Testis (tissue), 2 donors: ENCODE measurements at regions not wholly inside any gene's neighbourhood (a gene's known extent, or its start where the extent isn't known, plus 50 kb on each side); places are given as distances from the start of the nearest gene placed in this dataset.

Source experiments
- DNase-seq: peaks from one replicate; pipeline ENCODE4 v3.0.0-alpha.2; 2019
- H3K27ac ChIP-seq, 2 donors: fragments of 200-600 bp; sonication (generic); one replicate each; pipeline ENCODE4 v1.5.1; 2019
- H3K27me3 ChIP-seq: fragments of 200-600 bp; sonication (generic); one replicate; pipeline ENCODE4 v1.5.1; 2019
- H3K36me3 ChIP-seq: fragments of 200-600 bp; sonication (generic); one replicate; pipeline ENCODE4 v1.5.1; 2017; ENCODE audit warnings: low read depth; ENCODE audit errors: missing control alignments
- H3K4me1 ChIP-seq: fragments of 200-600 bp; sonication (generic); one replicate; pipeline ENCODE4 v1.5.1; 2019
- H3K4me3 ChIP-seq, 2 donors: fragments of 200-600 bp; sonication (generic); one replicate each; pipeline ENCODE4 v1.5.1; 2017 to 2019
- H3K9me3 ChIP-seq: fragments of 200-600 bp; sonication (generic); one replicate; pipeline ENCODE4 v1.5.1; 2017
- CTCF ChIP-seq, 3 experiments: fragments of 450-650 bp in 2 of 3; fragments of 200-600 bp in 1 of 3; sonication (generic) in 1 of 3; IDR thresholded peaks; one replicate each; pipeline ENCODE4 v1.5.1; 2016 to 2019; ENCODE audit warnings: antibody characterized with exemption in 3 of 3, mild to moderate bottlenecking in 2 of 3, moderate library complexity in 1 of 3
- POLR2A ChIP-seq: fragments of 450-650 bp; IDR thresholded peaks from one replicate; pipeline ENCODE4 v1.6.1; 2017; ENCODE audit warnings: antibody characterized with exemption, mild to moderate bottlenecking, moderate library complexity
- WGBS, 2 donors: methylation state at CpG; one replicate each; pipeline ENCODE4 v1.1.5; 2018; 5-methylcytosine and 5-hydroxymethylcytosine counted together
- intact Hi-C: fragments of 100-400 bp; cut with DNase I; formaldehyde crosslinking; loops from one replicate; pipeline ENCODE4 v1.15.1; 2023; ENCODE audit warnings: low total_unique reads

GRCh38 chr7:155232911-155233310 is 64.8 kb upstream of the INSIG1 start:
- Histone ChIP-seq H3K4me3 (no peak overlapping the region), H3K36me3 (no peaks in the 10 kb centered on the region), H3K27me3 (no peaks in the 10 kb centered on the region), H3K27ac (no peak overlapping the region), H3K4me1 (no peaks in the 10 kb centered on the region), H3K9me3 (no peaks in the 10 kb centered on the region)
- TF ChIP-seq CTCF (IDR thresholded peaks at IDR 0.05): no peak
- no peak for TF ChIP-seq POLR2A
- WGBS, 2 donors: 86 to 88% methylated on average over 12 of the region's 12 CpGs
- DNase-seq: no peak
- intact Hi-C loops: no loop called here

GRCh38 chr7:155233311-155234157 is 64.1 kb upstream of the INSIG1 start:
- Histone ChIP-seq H3K9me3 (no peaks in the 10 kb centered on the region), H3K27me3 (no peaks in the 10 kb centered on the region), H3K36me3 (no peaks in the 10 kb centered on the region), H3K4me1 (no peaks in the 10 kb centered on the region), H3K4me3 (no peak overlapping the region), H3K27ac (no peak overlapping the region)
- WGBS, 2 donors: 62% methylated on average over 28 of the region's 28 CpGs
- DNase-seq: no peak
- TF ChIP-seq POLR2A (no peak), CTCF (IDR thresholded peaks at IDR 0.05) (no peak)
- intact Hi-C loops: no loop called here

DNA sequence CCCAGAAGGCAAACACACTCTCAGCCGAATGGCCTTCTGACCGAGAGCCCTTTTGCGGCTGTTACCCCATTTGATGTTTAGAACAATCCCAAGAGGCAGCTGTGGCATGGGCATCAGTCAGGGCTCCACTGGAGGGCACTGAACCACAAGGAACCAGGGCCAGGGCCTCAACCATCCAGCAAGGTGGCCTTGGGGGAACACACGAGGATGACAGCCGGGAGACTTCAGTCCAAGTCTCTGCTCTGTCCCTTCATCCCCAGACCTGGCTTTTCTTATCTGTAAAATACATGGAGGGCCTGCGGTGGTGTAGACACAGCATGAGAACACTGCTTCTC is 63.6 kb upstream of the INSIG1 start:
- Histone ChIP-seq H3K4me3 (no peak overlapping the region), H3K27ac (no peak overlapping the region), H3K27me3 (no peaks in the 10 kb centered on the region), H3K4me1 (no peaks in the 10 kb centered on the region), H3K36me3 (no peaks in the 10 kb centered on the region), H3K9me3 (no peaks in the 10 kb centered on the region)
- WGBS, 2 donors: 77 to 90% methylated on average over 6 of the region's 6 CpGs
- peak; percentile 66 for DNase-seq
- intact Hi-C loops: no loop called here
- TF ChIP-seq CTCF (IDR thresholded peaks at IDR 0.05): no peak
- TF ChIP-seq POLR2A: no peak

GRCh38 chr7:155234950-155235789 is 62.5 kb upstream of the INSIG1 start:
- WGBS, 2 donors: 85 to 90% methylated on average over 13 to 14 of the region's 14 CpGs

More at GRCh38 chr7:155234950-155235789, 62.5 kb upstream of the INSIG1 start:
- DNase-seq: no peak
- Histone ChIP-seq H3K9me3 (no peaks in the 10 kb centered on the region), H3K27ac (no peak overlapping the region), H3K36me3 (no peaks in the 10 kb centered on the region), H3K4me3 (no peak overlapping the region), H3K4me1 (no peaks in the 10 kb centered on the region), H3K27me3 (no peaks in the 10 kb centered on the region)
- intact Hi-C loops: no loop called here
- TF ChIP-seq CTCF (IDR thresholded peaks at IDR 0.05) (no peak), POLR2A (no peak)
